Neuronal stem cell (in vitro differentiated cells): ENCODE measurements at regions not wholly inside any gene's neighbourhood (a gene's known extent, or its start where the extent isn't known, plus 50 kb on each side); places are given as distances from the start of the nearest gene placed in this dataset.

ENCODE experiments used
- DNase-seq: peaks from one replicate; pipeline ENCODE4 v3.0.0-alpha.2; 2013; ENCODE audit warnings: low spot score
- H2AFZ ChIP-seq: one replicate; pipeline ENCODE4 v1.6.1; 2013; ENCODE audit warnings: mild to moderate bottlenecking, low read length, inconsistent platforms
- H2AK5ac ChIP-seq: 2 replicates; pipeline ENCODE4 v1.6.1; 2013; ENCODE audit warnings: low read depth, mild to moderate bottlenecking, inconsistent platforms, low read length, moderate library complexity, mixed read lengths
- H2BK120ac ChIP-seq: 2 replicates; pipeline ENCODE4 v1.6.1; 2013; ENCODE audit warnings: low read depth, mild to moderate bottlenecking, inconsistent platforms, low read length, moderate library complexity, mixed read lengths
- H2BK12ac ChIP-seq: one replicate; pipeline ENCODE4 v1.6.1; 2013; ENCODE audit warnings: low read length, inconsistent platforms
- H2BK15ac ChIP-seq: 2 replicates; pipeline ENCODE4 v1.6.1; 2013; ENCODE audit warnings: mild to moderate bottlenecking, low read length, inconsistent platforms, mixed read lengths
- H2BK5ac ChIP-seq: one replicate; pipeline ENCODE4 v1.6.1; 2013; ENCODE audit warnings: inconsistent platforms, mild to moderate bottlenecking, low read length, moderate library complexity
- H3K14ac ChIP-seq: one replicate; pipeline ENCODE4 v1.6.1; 2013; ENCODE audit warnings: low read length, inconsistent platforms
- H3K18ac ChIP-seq: 2 replicates; pipeline ENCODE4 v1.6.1; 2013; ENCODE audit warnings: low read length, inconsistent platforms
- H3K23ac ChIP-seq: 2 replicates; pipeline ENCODE4 v1.6.1; 2013; ENCODE audit warnings: low read depth, mild to moderate bottlenecking, mixed read lengths, low read length, inconsistent platforms; ENCODE audit not compliant: poor library complexity
- H3K27ac ChIP-seq: replicated peaks from 3 replicates; pipeline ENCODE4 v1.5.1; 2013; ENCODE audit warnings: low read length, inconsistent platforms
- H3K27me3 ChIP-seq, 3 experiments: 2 replicates each; pipeline ENCODE4 v1.6.1; 2013; ENCODE audit warnings: low read length in 3 of 3, mild to moderate bottlenecking in 2 of 3, inconsistent platforms in 1 of 3, low read depth in 1 of 3, mixed read lengths in 1 of 3, moderate library complexity in 1 of 3; ENCODE audit not compliant: control insufficient read depth in 3 of 3, insufficient read depth in 3 of 3
- H3K36me3 ChIP-seq, 2 donors: replicated peaks in 1 of 2; 2 replicates each; pipeline ENCODE4 v1.6.1; 2013; ENCODE audit warnings: low read length in 2 of 2; ENCODE audit not compliant: control insufficient read depth in 2 of 2, insufficient read depth in 2 of 2
- H3K4ac ChIP-seq: 2 replicates; pipeline ENCODE4 v1.6.1; 2013; ENCODE audit warnings: inconsistent platforms, mild to moderate bottlenecking, low read length, moderate library complexity
- H3K4me1 ChIP-seq, 2 donors: 1 replicate in 1 of 2; 2 replicates in 1 of 2; pipeline ENCODE4 v1.6.1; 2013; ENCODE audit warnings: low read length in 2 of 2, low read depth in 1 of 2; ENCODE audit not compliant: control insufficient read depth in 2 of 2, insufficient read depth in 1 of 2
- H3K4me2 ChIP-seq: one replicate; pipeline ENCODE4 v1.6.1; 2013; ENCODE audit warnings: mild to moderate bottlenecking, low read length, inconsistent platforms; ENCODE audit not compliant: insufficient read depth, poor library complexity, severe bottlenecking
- H3K4me3 ChIP-seq, 2 donors: 2 replicates each; pipeline ENCODE4 v1.5.1; 2013; ENCODE audit warnings: low read length in 2 of 2, mild to moderate bottlenecking in 2 of 2, inconsistent platforms in 1 of 2, moderate library complexity in 1 of 2
- H3K79me1 ChIP-seq: one replicate; pipeline ENCODE4 v1.6.1; 2013; ENCODE audit warnings: low read depth, mild to moderate bottlenecking, inconsistent platforms, low read length, moderate library complexity
- H3K9ac ChIP-seq: one replicate; pipeline ENCODE4 v1.6.1; 2013; ENCODE audit warnings: mild to moderate bottlenecking, low read depth, low read length, inconsistent platforms; ENCODE audit not compliant: poor library complexity
- H3K9me3 ChIP-seq, 2 donors: replicated peaks in 1 of 2; 2 replicates each; pipeline versions ENCODE3 to v1.6.1; 2013; ENCODE audit warnings: low read length in 2 of 2, mild to moderate bottlenecking in 2 of 2, inconsistent platforms in 1 of 2, low read depth in 1 of 2, mixed read lengths in 1 of 2, moderate library complexity in 1 of 2; ENCODE audit not compliant: control insufficient read depth in 2 of 2, insufficient read depth in 1 of 2
- H4K8ac ChIP-seq: one replicate; pipeline ENCODE4 v1.6.1; 2013; ENCODE audit warnings: low read depth, mild to moderate bottlenecking, inconsistent platforms, low read length, moderate library complexity
- H4K91ac ChIP-seq: one replicate; pipeline ENCODE4 v1.6.1; 2013; ENCODE audit warnings: low read length, low read depth, mild to moderate bottlenecking, inconsistent platforms; ENCODE audit not compliant: poor library complexity
- WGBS, 2 donors: extraction: QIAGEN DNeasy Blood & Tissue Kit; methylation state at CpG; one replicate each; pipeline ENCODE4 v1.1.7; 2013; ENCODE audit warnings: missing lambda C conversion rate in 2 of 2, mixed read lengths in 1 of 2; ENCODE audit not compliant: insufficient read length in 2 of 2, insufficient replicate concordance in 1 of 2; ENCODE audit errors: extremely low coverage in 2 of 2; 5-methylcytosine and 5-hydroxymethylcytosine counted together

DNA sequence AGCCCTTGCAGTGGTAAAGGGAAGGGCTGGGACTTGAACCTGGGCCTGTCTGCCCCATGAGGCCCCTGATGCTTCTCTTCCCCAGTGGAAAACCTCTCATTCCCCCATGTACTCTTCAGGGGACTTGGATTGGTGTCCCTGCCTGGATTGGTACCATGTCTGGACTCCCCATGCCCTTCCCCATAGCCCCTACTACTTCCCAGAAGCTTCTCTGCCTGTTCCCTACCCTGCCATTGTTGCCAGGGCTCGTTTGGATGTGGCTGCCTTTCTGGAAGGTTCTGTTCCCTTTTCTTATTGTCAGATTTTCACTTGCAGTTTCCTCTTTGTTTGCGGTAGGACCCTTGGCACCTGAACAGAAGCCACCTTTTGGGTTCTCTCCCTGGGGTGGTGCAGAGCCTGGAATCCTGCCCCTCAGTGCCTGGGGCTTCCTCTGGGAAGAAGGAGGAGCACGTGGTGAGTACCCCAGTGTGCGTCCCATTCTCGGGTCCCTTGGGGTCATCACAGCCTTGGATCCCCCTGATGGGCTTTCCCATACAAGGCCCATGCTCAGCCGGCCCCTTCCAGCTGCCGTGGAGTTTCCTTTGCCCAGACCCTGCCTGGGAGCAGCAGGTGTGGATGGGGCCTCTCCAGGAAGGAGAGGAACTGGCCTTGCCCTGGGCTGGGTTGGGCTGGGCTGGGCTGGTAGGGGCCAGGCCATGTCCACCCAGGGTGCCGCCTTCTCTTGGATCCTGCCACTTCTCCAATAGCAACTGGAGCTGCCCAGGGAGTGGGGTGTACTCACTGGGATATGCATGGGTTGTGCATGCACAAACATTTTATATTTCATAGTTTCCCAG, 281.1 kb downstream of the PTPRU start:
- no peak overlapping the region for H2BK12ac ChIP-seq
- H3K14ac ChIP-seq = no peak overlapping the region
- no peak overlapping the region for H3K27ac ChIP-seq
- no peak overlapping the region for H2BK120ac ChIP-seq
- peak overlapping the region; percentile 30 for H2BK15ac ChIP-seq
- DNase-seq = no peak
- no peak overlapping the region for H3K4me3 ChIP-seq
- H3K4ac ChIP-seq = no peak overlapping the region
- no peaks in the 10 kb centered on the region for H3K36me3 ChIP-seq
- H3K4me1 ChIP-seq = peaks cover 0 to 8% of the 10 kb centered on the region in 2 donors
- no peak overlapping the region for H4K8ac ChIP-seq
- no peak overlapping the region for H3K4me2 ChIP-seq
- no peak overlapping the region for H4K91ac ChIP-seq
- no peak overlapping the region for H2AFZ ChIP-seq
- H2BK5ac ChIP-seq = no peak overlapping the region
- no peaks in the 10 kb centered on the region for H3K9me3 ChIP-seq
- no peak overlapping the region for H3K23ac ChIP-seq
- no CpG with 5 or more reads among the region's 8 CpGs for WGBS, 2 donors
- no peak overlapping the region for H3K9ac ChIP-seq
- peak overlapping the region; percentile 17 for H2AK5ac ChIP-seq
- H3K18ac ChIP-seq = no peak overlapping the region
- H3K27me3 ChIP-seq = no peaks in the 10 kb centered on the region
- no peaks in the 10 kb centered on the region for H3K79me1 ChIP-seq

DNA sequence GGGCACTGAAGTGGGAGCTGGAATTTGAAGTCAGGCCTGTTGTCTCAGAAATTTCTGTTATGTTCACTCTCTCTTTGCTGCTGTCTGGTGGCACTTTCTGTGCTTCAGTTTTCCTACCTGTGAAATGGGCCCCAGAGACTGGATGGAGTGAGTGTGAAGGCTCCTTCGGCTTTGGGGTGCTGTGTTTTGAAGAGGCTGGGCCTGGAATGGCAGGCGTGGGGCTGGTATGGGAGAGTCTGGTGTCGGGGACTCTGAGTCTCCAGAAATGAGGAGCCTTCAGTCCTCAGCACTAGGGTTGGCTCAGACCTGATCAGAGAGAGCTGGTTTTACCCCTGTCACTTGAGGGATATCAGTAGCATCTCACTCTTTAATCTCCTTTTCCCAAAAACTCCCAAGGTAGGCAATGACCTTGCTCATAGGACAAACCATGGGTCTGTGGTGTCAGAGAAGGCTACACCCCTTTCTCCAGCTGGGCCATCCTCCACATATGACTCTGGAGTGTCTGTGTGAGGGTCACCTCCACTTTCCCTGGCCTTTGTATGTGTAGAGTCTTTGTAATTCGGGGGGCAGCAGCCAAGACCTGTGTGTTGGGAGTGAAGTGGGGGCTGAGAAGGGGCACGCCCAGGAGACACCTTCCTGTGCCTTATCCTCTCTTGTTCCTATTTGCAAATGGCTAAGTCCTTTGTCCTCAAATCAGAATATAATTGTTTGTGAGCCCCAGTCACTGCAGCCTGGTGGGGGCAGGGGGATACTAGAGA, 279.9 kb downstream of the PTPRU start:
- no peak for DNase-seq
- H4K8ac ChIP-seq = no peak overlapping the region

DNA sequence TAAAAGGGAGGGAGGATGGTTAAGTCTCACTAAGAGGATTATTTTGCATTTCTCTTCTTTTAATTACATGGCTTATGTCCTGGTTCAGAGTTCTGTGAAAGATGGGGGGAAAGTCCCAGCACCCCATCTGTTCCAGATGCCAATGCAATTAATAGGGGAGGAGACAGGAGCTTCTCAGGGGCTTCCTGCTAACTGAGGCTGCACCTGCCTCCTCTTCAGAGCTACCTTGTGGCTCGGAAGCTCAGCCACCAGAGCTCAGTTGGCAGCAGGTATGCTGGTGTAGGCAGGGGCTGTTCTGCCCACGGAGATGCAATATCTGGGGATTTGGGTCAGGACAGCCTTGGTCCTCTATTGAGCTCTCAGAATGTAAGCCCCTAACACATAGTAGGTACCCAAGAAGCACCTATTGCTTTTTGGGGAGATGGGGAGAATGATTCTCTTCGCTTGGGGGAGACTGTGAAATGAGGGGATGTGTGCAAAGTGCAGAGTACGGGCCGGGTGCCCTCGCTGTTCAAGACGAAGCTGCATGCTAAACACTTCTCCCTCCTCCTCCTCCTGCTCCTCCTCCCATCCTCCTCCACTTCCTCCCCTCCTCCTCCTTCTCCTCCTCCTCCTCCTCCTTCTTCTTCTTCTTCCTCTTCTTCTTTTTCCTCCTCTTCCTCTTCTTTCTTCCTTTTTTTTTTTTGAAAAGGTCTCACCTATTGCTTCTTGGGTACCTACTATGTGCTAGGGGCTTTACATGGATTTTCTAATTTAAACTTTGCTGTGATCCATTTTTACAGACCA, 279.0 kb downstream of the PTPRU start:
- H2BK15ac ChIP-seq = no peak overlapping the region
- no CpG with 5 or more reads among the region's 7 CpGs for WGBS, 2 donors
- no peaks in the 10 kb centered on the region for H3K9me3 ChIP-seq

More for the DNA sequence above, 279.9 kb downstream of the PTPRU start:
- Histone ChIP-seq H3K14ac (no peak overlapping the region), H2BK120ac (no peak overlapping the region), H3K4ac (no peak overlapping the region), H2BK5ac (no peak overlapping the region), H3K4me2 (no peak overlapping the region), H2BK12ac (no peak overlapping the region), H3K79me1 (no peaks in the 10 kb centered on the region), H3K27ac (no peak overlapping the region), H2AK5ac (no peak overlapping the region), H3K23ac (no peak overlapping the region), H3K36me3 (no peaks in the 10 kb centered on the region), H4K91ac (no peak overlapping the region), H3K4me1 (peaks cover 0 to 1% of the 10 kb centered on the region in 2 donors), H3K9me3 (no peaks in the 10 kb centered on the region), H3K18ac (no peak overlapping the region), H2BK15ac (no peak overlapping the region), H3K9ac (no peak overlapping the region), H3K4me3 (no peak overlapping the region), H2AFZ (no peak overlapping the region), H3K27me3 (no peaks in the 10 kb centered on the region)
- WGBS, 2 donors = no CpG with 5 or more reads among the region's 5 CpGs

More for the DNA sequence above, 279.0 kb downstream of the PTPRU start:
- Histone ChIP-seq H3K9ac (no peak overlapping the region), H3K79me1 (no peaks in the 10 kb centered on the region), H2BK120ac (no peak overlapping the region), H3K14ac (no peak overlapping the region), H3K4me2 (no peak overlapping the region), H2AK5ac (no peak overlapping the region), H3K27ac (no peak overlapping the region), H3K27me3 (no peaks in the 10 kb centered on the region), H3K18ac (no peak overlapping the region), H4K91ac (no peak overlapping the region), H3K36me3 (no peaks in the 10 kb centered on the region), H2BK5ac (no peak overlapping the region), H2AFZ (no peak overlapping the region), H4K8ac (no peak overlapping the region), H2BK12ac (no peak overlapping the region), H3K4me1 (peaks cover 0 to under 1% of the 10 kb centered on the region in 2 donors), H3K4ac (no peak overlapping the region), H3K4me3 (no peak overlapping the region), H3K23ac (no peak overlapping the region)
- no peak for DNase-seq
